GM19324 (cell line): ENCODE measurements at regions not wholly inside any gene's neighbourhood (a gene's known extent, or its start where the extent isn't known, plus 50 kb on each side); places are given as distances from the start of the nearest gene placed in this dataset.
"Not testable (repeated sequence)": the region's sequence is repeated elsewhere in the genome, so short reads cannot be mapped to it uniquely, and the experiment has no call there.

Experiments
- ATAC-seq: cut with Tn5 transposase; IDR thresholded peaks from one replicate; pipeline ENCODE4 v1.9.1; 2021; ENCODE audit warnings: mild to moderate bottlenecking, moderate library complexity; ENCODE audit not compliant: unreplicated experiment, low FRiP score

- no peak for ATAC-seq
These were observed 599.1 kb upstream of the GRIA3 start for GRCh38 chrX:122584981-122585380.

DNA sequence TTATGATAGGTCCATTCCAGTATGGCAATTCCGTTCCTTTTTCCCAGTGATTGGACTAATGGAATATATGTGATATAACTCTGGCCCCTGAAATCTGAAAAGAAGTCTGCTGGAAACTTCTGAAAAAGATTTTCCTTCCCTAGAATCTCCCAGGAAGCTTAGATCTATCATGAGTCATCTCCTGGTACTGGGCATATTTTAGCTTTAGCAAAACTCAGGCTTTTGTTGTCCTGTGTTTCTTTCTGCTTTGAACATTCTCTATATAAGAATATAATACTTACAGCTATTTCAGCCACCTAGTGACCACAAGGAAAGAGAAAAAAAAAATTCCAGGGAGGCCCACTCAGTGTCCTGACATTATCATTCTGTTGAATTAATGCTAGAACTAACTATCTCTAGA lies 597.2 kb upstream of the GRIA3 start:
- ATAC-seq, result no peak

DNA sequence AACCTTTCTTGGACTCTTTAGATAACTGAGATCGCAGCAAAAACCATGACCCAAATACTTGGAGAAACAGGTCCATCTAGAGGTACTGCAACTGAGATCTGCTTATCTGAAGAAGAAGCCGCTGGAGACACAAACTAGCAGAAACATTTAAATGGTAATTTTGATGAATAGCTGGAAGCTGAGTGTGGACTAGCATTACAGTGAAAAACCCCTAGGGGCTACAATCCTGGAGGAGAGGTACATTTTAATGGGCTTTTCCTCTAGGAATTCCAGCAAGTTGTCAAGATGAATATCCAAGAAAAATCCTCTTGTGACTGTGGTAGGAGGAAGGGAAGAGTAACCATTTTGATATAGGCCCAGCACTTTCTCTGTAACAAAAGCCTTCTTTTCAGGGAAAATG lies 592.5 kb upstream of the GRIA3 start:
- no peak for ATAC-seq

DNA sequence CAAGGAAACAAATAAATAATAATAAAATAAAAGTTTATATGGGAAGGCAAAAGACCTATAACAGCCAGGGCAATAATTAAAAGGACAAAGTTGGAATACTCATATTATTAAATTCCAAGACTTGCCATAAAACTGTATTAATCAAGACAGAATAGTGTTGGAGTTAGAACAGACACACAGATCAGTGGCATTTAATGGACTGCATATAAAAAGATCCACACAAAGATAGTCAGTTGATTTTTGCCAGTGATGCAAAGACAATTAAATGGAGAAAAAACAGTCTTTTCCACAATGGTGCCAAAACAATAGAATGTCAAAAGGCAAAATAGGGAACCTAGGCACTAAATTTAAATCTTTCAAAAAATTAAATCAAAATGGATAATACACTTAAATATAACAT lies 587.1 kb upstream of the GRIA3 start:
- ATAC-seq, result no peak

GRCh38 chrX:122622795-122623194 lies 561.3 kb upstream of the GRIA3 start:
- ATAC-seq, result no peak

GRCh38 chrX:122625239-122625638 lies 558.8 kb upstream of the GRIA3 start:
- no peak for ATAC-seq

- no peak for ATAC-seq
These were observed 558.3 kb upstream of the GRIA3 start for GRCh38 chrX:122625821-122626220.

DNA sequence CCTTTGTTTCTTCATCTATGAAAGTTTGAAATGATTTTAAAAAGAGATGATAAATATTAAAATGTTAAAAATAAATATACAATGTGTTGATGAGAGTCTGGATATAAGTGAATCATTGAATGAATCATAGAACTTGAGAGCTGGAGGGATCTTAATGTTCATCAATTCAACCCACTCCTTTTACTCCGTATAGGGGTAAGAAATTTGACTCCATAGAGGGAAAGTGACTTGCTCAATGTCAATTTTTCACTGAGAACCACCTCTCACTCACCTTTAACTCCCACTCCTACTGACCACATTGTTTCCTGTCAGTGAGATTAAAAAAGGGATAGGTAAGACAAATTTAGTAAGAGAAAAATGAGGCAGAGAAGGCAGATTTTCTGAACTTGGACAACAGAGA lies 557.2 kb upstream of the GRIA3 start:
- ATAC-seq, result no peak

DNA sequence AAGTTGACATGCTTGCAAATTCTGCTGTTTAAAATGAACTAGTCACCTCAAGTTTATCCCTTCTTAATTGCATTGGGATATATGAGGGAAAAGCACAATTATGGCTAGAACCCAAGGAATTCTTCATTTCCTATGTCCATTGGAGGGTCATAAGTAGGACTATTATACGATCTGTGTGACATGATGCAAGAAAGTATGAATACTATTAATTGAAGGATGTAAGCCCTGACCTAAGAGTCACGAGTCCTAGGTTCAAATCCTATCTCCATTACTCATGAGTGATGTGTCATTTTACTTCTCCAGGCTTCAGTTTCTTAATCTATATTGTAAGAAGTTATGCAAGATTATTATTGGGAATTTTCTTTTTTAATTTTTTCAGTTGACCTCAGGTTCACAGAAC lies 542.9 kb upstream of the GRIA3 start:
- ATAC-seq, result no peak

GRCh38 chrX:122641826-122642225 lies 542.3 kb upstream of the GRIA3 start:
- no peak for ATAC-seq

GRCh38 chrX:122655256-122655655 lies 528.8 kb upstream of the GRIA3 start:
- ATAC-seq, result not testable (repeated sequence)

GRCh38 chrX:122666601-122667000 lies 517.5 kb upstream of the GRIA3 start:
- ATAC-seq, result no peak

GRCh38 chrX:122667667-122668066 lies 516.4 kb upstream of the GRIA3 start:
- no peak for ATAC-seq

GRCh38 chrX:122703762-122704161 lies 480.3 kb upstream of the GRIA3 start:
- no peak for ATAC-seq

GRCh38 chrX:122739770-122740169 lies 444.3 kb upstream of the GRIA3 start:
- no peak for ATAC-seq

DNA sequence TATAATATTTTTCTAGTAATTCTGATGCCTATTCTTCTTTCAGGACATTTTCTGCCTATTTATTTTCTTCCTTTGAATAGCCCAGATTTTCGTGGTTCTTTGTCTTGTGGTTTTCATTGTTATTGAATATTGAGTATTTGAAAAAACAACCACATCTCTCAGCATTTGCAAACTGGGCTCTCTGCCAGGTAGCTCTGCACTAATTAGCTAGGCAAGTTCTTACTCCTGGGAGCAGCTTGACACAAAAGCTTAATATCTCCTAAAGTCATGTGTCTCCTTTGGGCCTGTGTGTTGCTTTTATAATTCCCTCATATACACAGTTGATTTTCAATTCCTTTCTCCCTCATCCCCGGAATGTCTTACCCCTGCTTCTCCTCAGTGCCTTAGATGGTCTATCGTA lies 413.5 kb upstream of the GRIA3 start:
- ATAC-seq, result no peak

- ATAC-seq, result no peak
These were observed 412.1 kb upstream of the GRIA3 start for GRCh38 chrX:122771933-122772332.

DNA sequence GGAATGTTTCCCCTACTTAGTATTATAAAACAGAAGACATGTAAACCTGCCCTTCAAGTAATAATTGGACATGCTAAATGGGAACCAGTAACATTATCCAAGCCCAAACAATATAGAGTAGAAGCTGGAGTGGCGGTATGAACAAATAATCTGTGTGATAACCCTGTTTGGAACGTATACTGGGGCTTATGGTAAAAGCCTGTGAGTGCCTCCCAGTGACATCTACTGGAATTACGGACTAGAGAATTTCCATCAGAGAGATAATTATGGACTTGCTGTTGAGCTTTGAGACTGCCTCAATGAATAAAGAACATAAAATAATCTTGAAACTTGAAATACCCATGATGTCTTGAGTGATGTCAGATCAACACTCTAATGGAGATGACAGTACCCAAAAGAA lies 406.3 kb upstream of the GRIA3 start:
- ATAC-seq, result no peak

- no peak for ATAC-seq
These were observed 400.2 kb upstream of the GRIA3 start for GRCh38 chrX:122783918-122784317.

GRCh38 chrX:122787231-122787630 lies 396.8 kb upstream of the GRIA3 start:
- no peak for ATAC-seq

- no peak for ATAC-seq
These were observed 395.9 kb upstream of the GRIA3 start for GRCh38 chrX:122788216-122788615.

- no peak for ATAC-seq
These were observed 393.5 kb upstream of the GRIA3 start for GRCh38 chrX:122790376-122791095.

GRCh38 chrX:122813876-122814275 lies 370.2 kb upstream of the GRIA3 start:
- no peak for ATAC-seq
